ENCODE measurements at regions not wholly inside any gene's neighbourhood (a gene's known extent, or its start where the extent isn't known, plus 50 kb on each side); places are given as distances from the start of the nearest gene placed in this dataset.

- ChIA-PET POLR2A (no interaction called here), CTCF (interaction anchor here (1.0 to 2.5 kb wide), 5 partner anchors 15 to 123 kb away, joined by 3 to 7 read pairs (median 3); no protein-coding TSS in a partner anchor)
- H3K4me3 ChIP-seq (ENCODE audit: low read depth, low read length): no peak overlapping the region
- TF ChIP-seq CTCF (IDR thresholded peaks at IDR 0.05; ENCODE audit: insufficient read depth, low read length, missing control alignments): no peak
- no peak for DNase-seq (ENCODE audit: low read depth, low spot score)
Measured at GRCh38 chr3:112765531-112765930, 81.1 kb downstream of the CD200R1L start.

- TF ChIP-seq CTCF (IDR thresholded peaks at IDR 0.05; ENCODE audit: insufficient read depth, low read length, missing control alignments): no peak
- CTCF ChIA-PET: no interaction called here
- no peak overlapping the region for H3K4me3 ChIP-seq (ENCODE audit: low read depth, low read length)
- DNase-seq (ENCODE audit: low read depth, low spot score): no peak
- POLR2A ChIA-PET: no interaction called here
Measured at GRCh38 chr3:112763258-112763657, 83.4 kb downstream of the CD200R1L start.

GRCh38 chr3:112761062-112761638 is 85.5 kb downstream of the CD200R1L start:
- TF ChIP-seq CTCF (IDR thresholded peaks at IDR 0.05; ENCODE audit: insufficient read depth, low read length, missing control alignments): no peak
- POLR2A ChIA-PET: interaction anchor here (0.5 to 1.3 kb wide), 2 partner anchors 12 to 14 kb away, joined by 3 read pairs; no protein-coding TSS in a partner anchor
- no peak overlapping the region for H3K4me3 ChIP-seq (ENCODE audit: low read depth, low read length)
- CTCF ChIA-PET: interaction anchor here (0.7 to 4.3 kb wide), 9 partner anchors 9 to 114 kb away, joined by 3 to 19 read pairs (median 4); no protein-coding TSS in a partner anchor
- no peak for DNase-seq (ENCODE audit: low read depth, low spot score)

- H3K4me3 ChIP-seq (ENCODE audit: low read depth, low read length): no peak overlapping the region
- ChIA-PET POLR2A (no interaction called here), CTCF (interaction anchor here (0.8 to 4.3 kb wide), 8 partner anchors 10 to 117 kb away, joined by 3 to 19 read pairs (median 4); no protein-coding TSS in a partner anchor)
- DNase-seq (ENCODE audit: low read depth, low spot score): no peak
- TF ChIP-seq CTCF (IDR thresholded peaks at IDR 0.05; ENCODE audit: insufficient read depth, low read length, missing control alignments): no peak
Measured at GRCh38 chr3:112759681-112760080, 87.0 kb downstream of the CD200R1L start.

GRCh38 chr3:112759210-112759609 is 87.5 kb downstream of the CD200R1L start:
- no peak for TF ChIP-seq CTCF (IDR thresholded peaks at IDR 0.05; ENCODE audit: insufficient read depth, low read length, missing control alignments)
- no peak overlapping the region for H3K4me3 ChIP-seq (ENCODE audit: low read depth, low read length)
- no peak for DNase-seq (ENCODE audit: low read depth, low spot score)
- ChIA-PET CTCF (interaction anchor here (0.8 to 4.3 kb wide), 8 partner anchors 11 to 117 kb away, joined by 3 to 19 read pairs (median 4); no protein-coding TSS in a partner anchor), POLR2A (no interaction called here)

- TF ChIP-seq CTCF (IDR thresholded peaks at IDR 0.05; ENCODE audit: insufficient read depth, low read length, missing control alignments): no peak
- ChIA-PET CTCF (no interaction called here), POLR2A (no interaction called here)
- no peak overlapping the region for H3K4me3 ChIP-seq (ENCODE audit: low read depth, low read length)
- no peak for DNase-seq (ENCODE audit: low read depth, low spot score)
Measured at GRCh38 chr3:112757197-112757596, 89.5 kb downstream of the CD200R1L start.

Measured in AG04449 (cell line).